Hepatocyte (in vitro differentiated cells): ENCODE measurements at regions not wholly inside any gene's neighbourhood (a gene's known extent, or its start where the extent isn't known, plus 50 kb on each side); places are given as distances from the start of the nearest gene placed in this dataset.

Experiments used
- EZH2 ChIP-seq: fragments of 200-600 bp; sonication (generic); IDR thresholded peaks from 2 replicates; pipeline ENCODE4 v1.6.1; 2016; ENCODE audit warnings: antibody characterized with exemption, mild to moderate bottlenecking, borderline replicate concordance
- EZH2phosphoT487 ChIP-seq: fragments of 200-600 bp; sonication (generic); IDR thresholded peaks from one replicate; pipeline ENCODE4 v1.6.1; 2018; ENCODE audit warnings: antibody characterized with exemption, mild to moderate bottlenecking, low read depth, moderate library complexity; ENCODE audit not compliant: unreplicated experiment, severe bottlenecking
- TF ChIP-seq, protein P1 (sequence below): fragments of 200-600 bp; sonication (generic); IDR thresholded peaks from 2 replicates; pipeline ENCODE4 v1.5.1; 2016; ENCODE audit warnings: antibody characterized with exemption, mild to moderate bottlenecking; ENCODE audit not compliant: poor library complexity

DNA sequence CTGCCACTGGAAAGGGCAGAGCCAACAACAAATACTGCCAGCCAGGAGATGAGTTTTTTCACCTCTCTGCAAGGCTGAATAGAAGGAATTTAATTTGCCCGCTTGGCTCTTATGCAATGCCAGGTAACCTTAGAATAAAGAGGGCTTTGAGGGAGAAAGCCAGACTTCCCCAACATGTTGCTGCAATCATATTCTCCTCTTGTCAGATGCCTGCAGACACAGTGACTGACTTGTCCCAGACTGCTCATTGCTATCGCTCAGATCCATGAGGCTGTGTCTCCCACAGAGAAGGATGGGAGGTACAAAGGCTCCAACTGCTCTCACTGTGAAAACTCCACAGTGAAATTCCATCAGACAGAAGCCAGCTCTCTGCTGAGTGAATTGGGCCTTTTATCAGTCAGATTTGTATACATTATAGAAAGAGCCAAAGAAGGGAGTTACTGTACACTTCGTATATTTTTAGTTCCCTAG lies 517.0 kb upstream of the ID4 start:
- TF ChIP-seq, protein P1, sequence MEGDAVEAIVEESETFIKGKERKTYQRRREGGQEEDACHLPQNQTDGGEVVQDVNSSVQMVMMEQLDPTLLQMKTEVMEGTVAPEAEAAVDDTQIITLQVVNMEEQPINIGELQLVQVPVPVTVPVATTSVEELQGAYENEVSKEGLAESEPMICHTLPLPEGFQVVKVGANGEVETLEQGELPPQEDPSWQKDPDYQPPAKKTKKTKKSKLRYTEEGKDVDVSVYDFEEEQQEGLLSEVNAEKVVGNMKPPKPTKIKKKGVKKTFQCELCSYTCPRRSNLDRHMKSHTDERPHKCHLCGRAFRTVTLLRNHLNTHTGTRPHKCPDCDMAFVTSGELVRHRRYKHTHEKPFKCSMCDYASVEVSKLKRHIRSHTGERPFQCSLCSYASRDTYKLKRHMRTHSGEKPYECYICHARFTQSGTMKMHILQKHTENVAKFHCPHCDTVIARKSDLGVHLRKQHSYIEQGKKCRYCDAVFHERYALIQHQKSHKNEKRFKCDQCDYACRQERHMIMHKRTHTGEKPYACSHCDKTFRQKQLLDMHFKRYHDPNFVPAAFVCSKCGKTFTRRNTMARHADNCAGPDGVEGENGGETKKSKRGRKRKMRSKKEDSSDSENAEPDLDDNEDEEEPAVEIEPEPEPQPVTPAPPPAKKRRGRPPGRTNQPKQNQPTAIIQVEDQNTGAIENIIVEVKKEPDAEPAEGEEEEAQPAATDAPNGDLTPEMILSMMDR: no peak
- TF ChIP-seq EZH2 (no peak), EZH2phosphoT487 (no peak)
